ENCODE measurements at regions not wholly inside any gene's neighbourhood (a gene's known extent, or its start where the extent isn't known, plus 50 kb on each side); places are given as distances from the start of the nearest gene placed in this dataset.

- Histone ChIP-seq H3K36me3 (ENCODE audit: control insufficient read depth in 2 of 2, insufficient read depth in 1 of 2, low read length in 2 of 2) (no peaks in the 10 kb centered on the region), H3K27ac (ENCODE audit: extremely low read depth, low read depth, low read length) (no peak overlapping the region), H3K4me1 (ENCODE audit: control insufficient read depth, insufficient read depth, low read length) (no peaks in the 10 kb centered on the region), H3K9me3 (ENCODE audit: control insufficient read depth, insufficient read depth, low read depth, low read length) (no peaks in the 10 kb centered on the region), H3K4me3 (ENCODE audit: low read depth, low read length) (no peak overlapping the region)
- ChIA-PET CTCF (no interaction called here), POLR2A (no interaction called here)
- TF ChIP-seq ZNF529 (tag by site-specific recombination; IDR thresholded peaks at IDR 0.05; ENCODE audit: insufficient replicate concordance) = no peak
- no peak for TF ChIP-seq ZNF404 (tag by site-specific recombination; IDR thresholded peaks at IDR 0.05)
- TF ChIP-seq ZNF174 (tag by site-specific recombination; IDR thresholded peaks at IDR 0.05) = no peak
- no peak for TF ChIP-seq ZNF148 (tag by site-specific recombination; IDR thresholded peaks at IDR 0.05; ENCODE audit: borderline replicate concordance)
- no peak for TF ChIP-seq ZNF16 (tag by site-specific recombination; IDR thresholded peaks at IDR 0.05; ENCODE audit: low read depth)
- TF ChIP-seq, protein P1, sequence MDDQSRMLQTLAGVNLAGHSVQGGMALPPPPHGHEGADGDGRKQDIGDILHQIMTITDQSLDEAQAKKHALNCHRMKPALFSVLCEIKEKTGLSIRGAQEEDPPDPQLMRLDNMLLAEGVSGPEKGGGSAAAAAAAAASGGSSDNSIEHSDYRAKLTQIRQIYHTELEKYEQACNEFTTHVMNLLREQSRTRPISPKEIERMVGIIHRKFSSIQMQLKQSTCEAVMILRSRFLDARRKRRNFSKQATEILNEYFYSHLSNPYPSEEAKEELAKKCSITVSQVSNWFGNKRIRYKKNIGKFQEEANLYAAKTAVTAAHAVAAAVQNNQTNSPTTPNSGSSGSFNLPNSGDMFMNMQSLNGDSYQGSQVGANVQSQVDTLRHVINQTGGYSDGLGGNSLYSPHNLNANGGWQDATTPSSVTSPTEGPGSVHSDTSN (CRISPR knock-in tag; IDR thresholded peaks at IDR 0.05) = no peak
- TF ChIP-seq ZNF350 (tag by site-specific recombination; IDR thresholded peaks at IDR 0.05) = no peak
Measured at GRCh38 chr3:181631901-181632300, 79.8 kb upstream of the SOX2 start.

DNA sequence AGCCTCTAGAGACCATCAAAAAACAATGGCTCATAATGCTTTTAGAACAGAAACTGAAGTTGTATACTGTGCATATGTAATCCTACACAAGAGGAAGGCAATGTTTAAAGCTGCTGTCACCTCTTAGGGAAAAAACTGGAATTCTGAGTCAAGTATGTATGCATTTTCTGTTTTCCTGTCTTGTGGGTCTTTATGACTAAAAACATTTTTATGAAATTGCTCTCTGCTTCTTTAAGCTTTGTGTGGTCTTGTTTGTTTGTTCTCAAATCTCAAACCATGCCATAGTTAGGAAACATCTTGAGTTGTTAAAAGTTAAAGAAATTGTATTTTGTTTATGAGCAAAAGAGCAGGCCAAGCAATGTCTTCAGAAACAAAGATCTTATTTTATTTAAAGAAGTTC is 80.9 kb upstream of the SOX2 start:
- H3K36me3 ChIP-seq (ENCODE audit: control insufficient read depth in 2 of 2, insufficient read depth in 1 of 2, low read length in 2 of 2) = no peaks in the 10 kb centered on the region
- no peaks in the 10 kb centered on the region for H3K4me1 ChIP-seq (ENCODE audit: control insufficient read depth, insufficient read depth, low read length)
- ChIA-PET CTCF (interaction anchor here (1.1 kb wide), 1 partner anchor 9 kb away, joined by 3 read pairs; no protein-coding TSS in a partner anchor), POLR2A (no interaction called here)
- H3K4me3 ChIP-seq (ENCODE audit: low read depth, low read length) = no peak overlapping the region
- H3K9me3 ChIP-seq (ENCODE audit: control insufficient read depth, insufficient read depth, low read depth, low read length) = no peaks in the 10 kb centered on the region
- H3K27ac ChIP-seq (ENCODE audit: extremely low read depth, low read depth, low read length) = no peak overlapping the region
- TF ChIP-seq RBAK (tag by site-specific recombination; IDR thresholded peaks at IDR 0.05) (no peak), ZNF148 (tag by site-specific recombination; IDR thresholded peaks at IDR 0.05; ENCODE audit: borderline replicate concordance) (no peak), SP2 (tag by site-specific recombination; IDR thresholded peaks at IDR 0.05) (no peak), ZNF623 (tag by site-specific recombination; IDR thresholded peaks at IDR 0.05) (no peak), ZNF664 (tag by site-specific recombination; IDR thresholded peaks at IDR 0.05) (no peak), ZNF324 (tag by site-specific recombination; IDR thresholded peaks at IDR 0.05) (no peak), ZNF561 (tag by site-specific recombination; IDR thresholded peaks at IDR 0.05; ENCODE audit: borderline replicate concordance) (no peak), ZBTB10 (tag by site-specific recombination; IDR thresholded peaks at IDR 0.05) (no peak)

All from HEK293 (cell line).